ENCODE measurements at regions not wholly inside any gene's neighbourhood (a gene's known extent, or its start where the extent isn't known, plus 50 kb on each side); places are given as distances from the start of the nearest gene placed in this dataset.
"Not testable (repeated sequence)": the region's sequence is repeated elsewhere in the genome, so short reads cannot be mapped to it uniquely, and the experiment has no call there.

DNA sequence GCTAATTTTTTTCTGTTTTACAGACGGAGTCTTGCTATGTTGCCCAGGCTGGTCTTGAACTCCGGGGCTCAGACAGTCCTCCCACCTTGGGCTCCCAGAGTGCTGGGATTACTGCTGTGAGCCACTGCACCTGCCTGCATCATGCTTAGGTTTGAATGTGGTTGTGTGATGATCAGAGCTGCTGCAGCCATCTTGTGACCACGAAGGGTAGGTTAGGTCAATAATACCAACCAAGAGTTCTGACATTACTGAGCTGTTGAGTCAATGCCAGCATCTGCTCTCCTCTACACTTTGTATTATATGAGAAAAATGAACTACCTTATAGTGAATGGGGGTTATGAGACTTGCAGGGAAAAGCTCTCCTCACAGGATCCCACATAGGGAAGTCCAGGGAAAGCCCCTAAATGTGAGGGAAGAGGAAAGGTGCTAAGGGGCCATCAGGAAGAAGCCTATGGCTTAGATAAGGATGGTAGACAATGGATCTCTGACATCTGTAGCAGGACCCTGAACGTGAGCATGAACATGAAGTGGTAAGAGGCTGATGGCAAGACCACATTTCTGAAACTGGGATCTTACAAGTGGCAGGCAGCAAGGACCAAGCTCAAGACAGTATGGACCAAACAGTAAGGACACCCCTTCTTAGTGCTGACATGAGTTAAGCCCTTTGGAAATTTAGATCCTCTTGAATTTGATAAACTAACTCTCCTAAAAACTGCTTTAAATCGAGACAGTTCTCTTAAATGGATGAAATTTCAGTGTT, 75.7 kb upstream of the ZNF169 start:
- Histone ChIP-seq H3K27ac (ENCODE audit: low read depth in 2 of 2, low read length in 1 of 2) (no peak overlapping the region), H3K27me3 (ENCODE audit: control insufficient read depth in 1 of 2, insufficient read depth in 2 of 2, low read length in 2 of 2) (no peaks in the 10 kb centered on the region)
- WGBS, 2 donors, result 85 to 95% methylated on average over 5 of the region's 5 CpGs

DNA sequence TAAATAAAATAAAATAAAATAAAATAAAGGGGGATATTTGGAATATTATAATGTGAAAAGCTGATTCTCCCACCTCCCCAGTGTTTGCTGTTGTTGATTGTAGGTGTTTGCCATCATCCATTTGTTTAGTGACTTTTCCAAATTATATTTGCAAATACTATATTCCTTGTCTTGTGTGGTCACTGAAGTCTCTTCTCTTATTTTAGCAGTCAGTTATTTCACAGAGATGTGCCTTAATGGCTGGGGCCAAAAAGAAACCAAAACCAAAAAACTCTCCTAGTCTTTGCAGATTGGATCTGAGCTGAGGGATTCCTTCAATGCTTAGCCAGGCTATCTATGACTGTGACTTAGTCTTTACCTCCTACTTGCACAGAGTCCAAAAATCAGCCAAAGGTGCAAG, 70.9 kb upstream of the ZNF169 start:
- H3K4me1 ChIP-seq (ENCODE audit: control insufficient read depth in 2 of 2, insufficient read depth in 2 of 2, low read length in 1 of 2), result no peaks in the 10 kb centered on the region
- H3K9me3 ChIP-seq (ENCODE audit: control insufficient read depth in 2 of 2, insufficient read depth in 1 of 2, low read depth in 1 of 2, low read length in 1 of 2), result no peaks in the 10 kb centered on the region
- no peak overlapping the region for H3K27ac ChIP-seq (ENCODE audit: low read depth in 2 of 2, low read length in 1 of 2)
- H3K4me3 ChIP-seq (ENCODE audit: low read depth in 1 of 2, low read length in 2 of 2), result no peak overlapping the region
- peaks cover 0 to 3% of the 10 kb centered on the region in 2 donors for H3K36me3 ChIP-seq (ENCODE audit: control insufficient read depth in 2 of 2, insufficient read depth in 2 of 2, low read length in 1 of 2)
- H3K27me3 ChIP-seq (ENCODE audit: control insufficient read depth in 1 of 2, insufficient read depth in 2 of 2, low read length in 2 of 2), result no peaks in the 10 kb centered on the region

More for the DNA sequence above, 75.7 kb upstream of the ZNF169 start:
- no peak overlapping the region for H3K4me3 ChIP-seq (ENCODE audit: low read depth in 1 of 2, low read length in 2 of 2)
- H3K36me3 ChIP-seq (ENCODE audit: control insufficient read depth in 2 of 2, insufficient read depth in 2 of 2, low read length in 1 of 2), result peaks cover 3 to 5% of the 10 kb centered on the region in 2 donors
- no peaks in the 10 kb centered on the region for H3K4me1 ChIP-seq (ENCODE audit: control insufficient read depth in 2 of 2, insufficient read depth in 2 of 2, low read length in 1 of 2)
- no peaks in the 10 kb centered on the region for H3K9me3 ChIP-seq (ENCODE audit: control insufficient read depth in 2 of 2, insufficient read depth in 1 of 2, low read depth in 1 of 2, low read length in 1 of 2)

DNA sequence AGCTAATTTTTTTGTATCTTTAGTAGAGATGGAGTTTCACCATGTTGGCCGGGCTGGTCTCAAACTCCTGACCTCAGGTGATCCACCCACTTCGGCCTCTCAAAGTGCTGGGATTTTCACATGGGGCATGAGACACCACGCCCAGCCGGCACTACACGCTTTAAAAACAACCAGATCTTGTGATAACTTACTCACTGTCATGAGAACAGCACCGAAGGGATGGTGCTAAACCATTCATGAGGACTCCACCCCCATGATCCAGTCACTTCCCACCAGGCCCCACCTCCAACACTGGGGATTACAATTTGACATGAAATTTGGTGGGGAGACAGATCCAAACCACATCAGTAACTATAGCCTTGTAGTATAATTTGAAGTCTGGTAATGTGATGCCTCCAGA, 67.4 kb upstream of the ZNF169 start:
- H3K9me3 ChIP-seq (ENCODE audit: control insufficient read depth in 2 of 2, insufficient read depth in 1 of 2, low read depth in 1 of 2, low read length in 1 of 2), result not testable (repeated sequence)

DNA sequence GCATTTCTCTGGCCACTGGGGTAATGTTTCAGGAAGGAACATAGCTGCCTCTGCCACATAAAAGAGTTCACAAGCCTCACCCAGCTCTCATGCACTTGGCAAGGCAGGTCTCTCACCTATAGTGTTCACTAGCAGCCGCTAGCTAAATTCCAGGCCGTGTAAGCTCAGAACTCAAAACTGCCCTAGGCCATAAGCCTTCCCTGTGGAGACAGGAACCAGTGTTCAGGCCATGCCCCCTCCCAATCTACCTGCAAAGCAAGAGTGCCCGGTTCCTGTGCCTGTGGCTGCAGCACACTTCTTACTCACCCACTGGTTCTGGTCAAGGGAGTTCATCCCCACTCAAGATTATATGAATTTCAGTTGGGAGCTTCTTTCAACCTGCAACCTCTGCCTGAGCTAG, 60.7 kb upstream of the ZNF169 start:
- peaks cover 0 to 6% of the 10 kb centered on the region in 2 donors for H3K4me1 ChIP-seq (ENCODE audit: control insufficient read depth in 2 of 2, insufficient read depth in 2 of 2, low read length in 1 of 2)
- WGBS, 2 donors, result 70 to 83% methylated on average over 3 of the region's 3 CpGs
- H3K9me3 ChIP-seq (ENCODE audit: control insufficient read depth in 2 of 2, insufficient read depth in 1 of 2, low read depth in 1 of 2, low read length in 1 of 2), result peaks cover 0 to 5% of the 10 kb centered on the region in 2 donors
- H3K27ac ChIP-seq (ENCODE audit: low read depth in 2 of 2, low read length in 1 of 2), result no peak overlapping the region
- peaks cover 0 to 5% of the 10 kb centered on the region in 2 donors for H3K36me3 ChIP-seq (ENCODE audit: control insufficient read depth in 2 of 2, insufficient read depth in 2 of 2, low read length in 1 of 2)
- H3K27me3 ChIP-seq (ENCODE audit: control insufficient read depth in 1 of 2, insufficient read depth in 2 of 2, low read length in 2 of 2), result no peaks in the 10 kb centered on the region
- no peak overlapping the region for H3K4me3 ChIP-seq (ENCODE audit: low read depth in 1 of 2, low read length in 2 of 2)

More for the DNA sequence above, 67.4 kb upstream of the ZNF169 start:
- H3K4me1 ChIP-seq (ENCODE audit: control insufficient read depth in 2 of 2, insufficient read depth in 2 of 2, low read length in 1 of 2); H3K4me3 ChIP-seq (ENCODE audit: low read depth in 1 of 2, low read length in 2 of 2); H3K27me3 ChIP-seq (ENCODE audit: control insufficient read depth in 1 of 2, insufficient read depth in 2 of 2, low read length in 2 of 2); H3K36me3 ChIP-seq (ENCODE audit: control insufficient read depth in 2 of 2, insufficient read depth in 2 of 2, low read length in 1 of 2); H3K27ac ChIP-seq (ENCODE audit: low read depth in 2 of 2, low read length in 1 of 2): not testable (repeated sequence)
- 97% methylated on average over 6 of the region's 6 CpGs for WGBS, 2 donors

DNA sequence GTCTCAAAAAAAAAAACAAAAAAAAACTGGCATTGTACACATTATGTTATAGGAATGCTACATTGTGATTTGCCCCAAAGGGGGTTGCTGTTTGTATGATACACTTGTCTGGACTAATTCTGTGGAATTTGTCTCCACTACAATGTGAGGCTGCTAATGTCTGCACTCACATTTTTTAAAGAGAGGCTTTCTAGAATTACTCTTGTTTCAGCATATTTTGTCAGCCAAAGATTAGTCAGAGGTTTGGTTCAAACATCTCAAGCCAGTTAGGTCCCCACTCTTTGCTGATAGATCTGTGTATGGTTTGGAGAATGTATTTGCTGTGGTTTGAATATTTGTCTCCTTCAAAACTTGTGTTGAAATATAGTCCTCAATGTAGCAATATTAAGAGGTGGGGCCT, 59.3 kb upstream of the ZNF169 start:
- Histone ChIP-seq H3K27ac (ENCODE audit: low read depth in 2 of 2, low read length in 1 of 2) (no peak overlapping the region), H3K9me3 (ENCODE audit: control insufficient read depth in 2 of 2, insufficient read depth in 1 of 2, low read depth in 1 of 2, low read length in 1 of 2) (peaks cover 0 to 5% of the 10 kb centered on the region in 2 donors), H3K4me1 (ENCODE audit: control insufficient read depth in 2 of 2, insufficient read depth in 2 of 2, low read length in 1 of 2) (peaks cover 0 to 6% of the 10 kb centered on the region in 2 donors), H3K27me3 (ENCODE audit: control insufficient read depth in 1 of 2, insufficient read depth in 2 of 2, low read length in 2 of 2) (no peaks in the 10 kb centered on the region), H3K4me3 (ENCODE audit: low read depth in 1 of 2, low read length in 2 of 2) (no peak overlapping the region), H3K36me3 (ENCODE audit: control insufficient read depth in 2 of 2, insufficient read depth in 2 of 2, low read length in 1 of 2) (peaks cover 0 to 5% of the 10 kb centered on the region in 2 donors)

DNA sequence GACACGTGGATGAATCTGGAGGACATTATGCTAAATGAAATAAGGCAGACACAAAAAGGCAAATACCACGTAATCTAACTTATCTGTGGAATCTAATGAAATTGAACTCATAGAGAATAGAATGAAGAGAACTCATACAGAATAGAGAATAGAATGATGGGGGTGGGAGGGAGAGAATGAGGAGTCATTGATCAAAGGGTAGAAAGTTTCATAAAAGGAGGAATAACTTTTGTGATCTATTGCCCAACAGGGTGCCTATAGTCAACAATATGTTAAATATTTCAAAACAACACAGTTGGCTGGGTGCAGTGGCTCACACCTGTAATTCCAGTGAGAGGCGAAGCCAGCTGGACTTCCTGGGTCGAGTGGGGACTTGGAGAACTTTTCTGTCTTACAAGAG, 54.9 kb upstream of the ZNF169 start:
- Histone ChIP-seq H3K9me3 (ENCODE audit: control insufficient read depth in 2 of 2, insufficient read depth in 1 of 2, low read depth in 1 of 2, low read length in 1 of 2) (peaks cover 0 to 4% of the 10 kb centered on the region in 2 donors), H3K4me1 (ENCODE audit: control insufficient read depth in 2 of 2, insufficient read depth in 2 of 2, low read length in 1 of 2) (no peaks in the 10 kb centered on the region), H3K27me3 (ENCODE audit: control insufficient read depth in 1 of 2, insufficient read depth in 2 of 2, low read length in 2 of 2) (no peaks in the 10 kb centered on the region), H3K4me3 (ENCODE audit: low read depth in 1 of 2, low read length in 2 of 2) (no peak overlapping the region), H3K36me3 (ENCODE audit: control insufficient read depth in 2 of 2, insufficient read depth in 2 of 2, low read length in 1 of 2) (no peaks in the 10 kb centered on the region), H3K27ac (ENCODE audit: low read depth in 2 of 2, low read length in 1 of 2) (no peak overlapping the region)
- 65 to 66% methylated on average over 4 of the region's 4 CpGs for WGBS, 2 donors

DNA sequence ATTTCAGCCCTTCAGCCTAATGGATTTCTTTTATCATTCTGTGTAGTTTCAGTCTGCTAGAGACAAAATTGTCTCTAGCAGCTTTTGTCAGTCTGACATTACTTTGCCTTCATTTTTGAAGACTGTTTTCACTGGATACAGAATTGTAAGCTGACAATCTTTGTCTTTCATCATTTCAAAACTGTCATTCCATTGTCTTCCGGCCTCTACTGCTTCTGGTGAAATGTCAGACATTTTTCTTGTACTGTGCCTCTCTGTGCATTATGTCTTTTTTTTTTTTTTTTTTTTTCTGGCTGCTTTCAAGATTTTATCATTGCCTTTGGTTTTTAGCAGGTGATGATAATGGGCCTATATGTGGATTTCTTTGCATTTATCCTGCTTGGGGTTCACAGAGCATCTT, 51.3 kb upstream of the ZNF169 start:
- Histone ChIP-seq H3K27ac (ENCODE audit: low read depth in 2 of 2, low read length in 1 of 2) (no peak overlapping the region), H3K4me3 (ENCODE audit: low read depth in 1 of 2, low read length in 2 of 2) (no peak overlapping the region), H3K27me3 (ENCODE audit: control insufficient read depth in 1 of 2, insufficient read depth in 2 of 2, low read length in 2 of 2) (no peaks in the 10 kb centered on the region), H3K9me3 (ENCODE audit: control insufficient read depth in 2 of 2, insufficient read depth in 1 of 2, low read depth in 1 of 2, low read length in 1 of 2) (peaks cover 0 to 4% of the 10 kb centered on the region in 2 donors), H3K4me1 (ENCODE audit: control insufficient read depth in 2 of 2, insufficient read depth in 2 of 2, low read length in 1 of 2) (no peaks in the 10 kb centered on the region), H3K36me3 (ENCODE audit: control insufficient read depth in 2 of 2, insufficient read depth in 2 of 2, low read length in 1 of 2) (no peaks in the 10 kb centered on the region)
- WGBS, 2 donors, result 97 to 100% methylated on average over 1 of the region's 1 CpG

Data from esophagus (tissue), 2 donors.